Colonic mucosa (tissue), 4 donors: ENCODE measurements at regions not wholly inside any gene's neighbourhood (a gene's known extent, or its start where the extent isn't known, plus 50 kb on each side); places are given as distances from the start of the nearest gene placed in this dataset.

Source experiments
- DNase-seq: peaks from one replicate; pipeline ENCODE4 v3.0.0-alpha.2; 2020
- H3K27ac ChIP-seq: fragments of 200-600 bp; one replicate; pipeline ENCODE4 v1.8.0; 2021
- H3K27me3 ChIP-seq: fragments of 200-600 bp; one replicate; pipeline ENCODE4 v1.8.0; 2021
- H3K36me3 ChIP-seq: fragments of 200-600 bp; one replicate; pipeline ENCODE4 v1.8.0; 2021
- H3K4me1 ChIP-seq: fragments of 200-600 bp; one replicate; pipeline ENCODE4 v1.8.0; 2021; ENCODE audit warnings: mild to moderate bottlenecking
- H3K4me3 ChIP-seq: fragments of 200-600 bp; one replicate; pipeline ENCODE4 v1.8.0; 2021
- H3K9ac ChIP-seq, 2 donors: one replicate each; pipeline ENCODE4 v1.7.0; 2013; ENCODE audit warnings: control low read depth in 2 of 2, low read depth in 2 of 2, low read length in 2 of 2
- H3K9me3 ChIP-seq: fragments of 200-600 bp; one replicate; pipeline ENCODE4 v1.8.0; 2021
- CTCF ChIP-seq: fragments of 200-600 bp; IDR thresholded peaks from one replicate; pipeline ENCODE4 v1.8.0; 2022; ENCODE audit warnings: antibody characterized with exemption, mild to moderate bottlenecking
- intact Hi-C: fragments of 100-400 bp; cut with DNase I; formaldehyde crosslinking; loops from one replicate; pipeline ENCODE4 v1.14.1; 2022
- donor health status: healthy.
- donor health status: DM: no; HTN: no; CAD: no.
- donor health status: DM: no; HTN: no; CAD: no.

- no peak overlapping the region for H3K27ac ChIP-seq
- no peak for TF ChIP-seq CTCF
- H3K36me3 ChIP-seq, result no peaks in the 10 kb centered on the region
- intact Hi-C loops, result no loop called here
- DNase-seq, result no peak
- no peaks in the 10 kb centered on the region for H3K9me3 ChIP-seq
- H3K4me1 ChIP-seq, result no peaks in the 10 kb centered on the region
- H3K4me3 ChIP-seq, result no peak overlapping the region
- no peaks in the 10 kb centered on the region for H3K27me3 ChIP-seq
- H3K9ac ChIP-seq, result no peak overlapping the region
Observed at GRCh38 chr3:103372031-103372430, 937.2 kb downstream of the ZPLD1 start.

GRCh38 chr3:103380391-103380790 lies 945.6 kb downstream of the ZPLD1 start:
- H3K9me3 ChIP-seq, result no peaks in the 10 kb centered on the region
- no peaks in the 10 kb centered on the region for H3K36me3 ChIP-seq
- no peak for TF ChIP-seq CTCF
- no peaks in the 10 kb centered on the region for H3K4me1 ChIP-seq
- H3K27ac ChIP-seq, result no peak overlapping the region
- no peak overlapping the region for H3K4me3 ChIP-seq
- no peak for DNase-seq
- no peak overlapping the region for H3K9ac ChIP-seq
- intact Hi-C loops, result no loop called here
- H3K27me3 ChIP-seq, result no peaks in the 10 kb centered on the region

DNA sequence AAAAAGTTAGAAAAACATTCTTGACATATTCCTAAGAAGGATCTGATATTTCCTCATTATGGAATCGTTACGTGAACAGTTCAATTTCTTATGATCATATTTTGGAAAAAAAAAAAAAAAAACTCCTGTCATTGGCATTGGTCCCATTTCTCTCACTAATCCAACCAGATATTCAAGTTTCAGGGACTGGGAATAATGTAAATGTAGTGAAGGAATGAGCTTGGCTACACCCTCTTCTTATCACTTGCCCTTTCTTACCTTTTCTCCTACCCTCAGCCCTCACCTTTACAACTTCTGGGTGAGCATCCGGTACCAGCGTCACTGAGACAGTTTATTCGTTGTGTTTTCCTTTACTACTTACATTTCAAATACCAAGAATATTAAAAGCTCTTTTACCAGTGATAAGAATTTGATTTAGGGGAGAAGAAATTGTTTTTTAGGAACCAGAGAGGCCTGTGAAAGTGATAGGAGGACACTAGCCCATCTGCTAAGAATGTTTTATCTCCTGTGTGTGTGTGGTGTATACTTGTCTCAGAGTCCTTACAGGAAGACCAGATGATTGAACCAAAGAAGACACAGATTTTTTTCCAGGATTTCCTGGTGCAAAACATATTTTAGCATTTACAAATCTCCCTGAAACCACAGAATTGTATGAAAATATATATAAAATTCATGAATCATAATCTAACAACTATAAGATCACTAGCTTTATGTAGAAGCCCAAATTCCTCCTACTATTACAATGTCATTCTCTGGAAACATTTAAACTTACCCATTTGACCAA lies 946.7 kb downstream of the ZPLD1 start:
- Histone ChIP-seq H3K9ac (no peak overlapping the region), H3K4me1 (no peaks in the 10 kb centered on the region), H3K4me3 (no peak overlapping the region), H3K36me3 (no peaks in the 10 kb centered on the region), H3K27me3 (no peaks in the 10 kb centered on the region), H3K9me3 (no peaks in the 10 kb centered on the region), H3K27ac (no peak overlapping the region)
- no peak for TF ChIP-seq CTCF
- intact Hi-C loops, result no loop called here
- DNase-seq, result no peak

DNA sequence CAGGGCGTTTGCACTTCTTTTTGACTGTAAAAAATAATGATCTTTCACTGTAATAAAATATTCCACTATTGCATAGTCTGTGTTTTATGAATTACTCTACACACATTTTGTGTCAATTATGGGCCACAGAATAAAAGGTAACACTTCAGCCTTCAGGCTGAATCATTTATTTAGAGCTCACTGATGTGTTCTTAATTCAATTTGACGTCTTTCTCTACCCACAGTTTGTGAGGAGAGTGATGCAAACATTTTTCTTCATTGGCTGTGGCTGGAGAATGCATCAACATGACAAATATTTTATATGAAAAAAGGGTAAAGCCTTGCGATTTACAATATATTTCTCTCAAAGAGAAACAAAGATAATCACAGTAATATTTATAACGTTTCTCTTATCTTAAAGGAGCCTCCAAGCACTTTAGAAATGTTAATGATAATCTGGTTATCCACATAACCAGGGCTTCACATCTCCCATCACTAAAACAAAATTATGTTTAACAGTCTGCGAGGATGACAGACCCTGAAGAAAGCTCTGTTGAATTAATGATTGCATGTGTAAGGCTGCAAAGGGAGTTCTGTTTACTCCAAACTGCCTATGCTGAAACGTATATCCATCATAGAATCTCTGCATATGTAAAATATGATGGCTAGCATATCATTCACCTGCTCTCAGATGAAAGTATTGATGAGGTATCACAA lies 951.3 kb downstream of the ZPLD1 start:
- no peak overlapping the region for H3K4me3 ChIP-seq
- no peaks in the 10 kb centered on the region for H3K4me1 ChIP-seq
- no peak overlapping the region for H3K27ac ChIP-seq
- no peaks in the 10 kb centered on the region for H3K27me3 ChIP-seq
- no peak for DNase-seq
- intact Hi-C loops, result no loop called here
- no peak overlapping the region for H3K9ac ChIP-seq
- H3K9me3 ChIP-seq, result no peaks in the 10 kb centered on the region
- H3K36me3 ChIP-seq, result no peaks in the 10 kb centered on the region
- no peak for TF ChIP-seq CTCF

GRCh38 chr3:103388214-103388613 lies 953.4 kb downstream of the ZPLD1 start:
- H3K9ac ChIP-seq, result no peak overlapping the region
- no peaks in the 10 kb centered on the region for H3K27me3 ChIP-seq
- intact Hi-C loops, result no loop called here
- H3K27ac ChIP-seq, result no peak overlapping the region
- no peak for TF ChIP-seq CTCF
- H3K4me3 ChIP-seq, result no peak overlapping the region
- no peak for DNase-seq
- H3K9me3 ChIP-seq, result no peaks in the 10 kb centered on the region
- H3K4me1 ChIP-seq, result no peaks in the 10 kb centered on the region
- H3K36me3 ChIP-seq, result no peaks in the 10 kb centered on the region
